ENCODE measurements at regions not wholly inside any gene's neighbourhood (a gene's known extent, or its start where the extent isn't known, plus 50 kb on each side); places are given as distances from the start of the nearest gene placed in this dataset.

DNA sequence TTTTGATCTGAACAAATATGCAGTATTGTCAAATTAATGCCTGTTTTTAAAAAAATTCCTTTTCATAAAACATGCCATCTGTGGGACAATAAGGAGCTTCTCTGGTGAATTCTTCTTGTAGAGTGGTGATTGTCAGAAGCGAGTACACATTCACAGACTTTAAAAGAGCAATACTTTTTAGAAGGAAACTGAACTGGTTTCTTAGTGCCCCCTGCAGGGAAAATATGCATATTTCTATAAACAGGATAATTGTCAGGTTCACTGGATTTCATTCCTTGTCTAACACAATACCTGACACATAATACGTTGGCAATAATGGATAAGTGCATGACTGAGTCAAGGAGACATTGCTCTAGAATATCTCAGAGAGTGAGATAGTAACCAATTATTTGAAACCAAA lies 133.7 kb downstream of the KIF4B start:
- TF ChIP-seq EZH2 (IDR thresholded peaks at IDR 0.05; ENCODE audit: insufficient read depth, low read length): no peak
- TF ChIP-seq, protein P1, sequence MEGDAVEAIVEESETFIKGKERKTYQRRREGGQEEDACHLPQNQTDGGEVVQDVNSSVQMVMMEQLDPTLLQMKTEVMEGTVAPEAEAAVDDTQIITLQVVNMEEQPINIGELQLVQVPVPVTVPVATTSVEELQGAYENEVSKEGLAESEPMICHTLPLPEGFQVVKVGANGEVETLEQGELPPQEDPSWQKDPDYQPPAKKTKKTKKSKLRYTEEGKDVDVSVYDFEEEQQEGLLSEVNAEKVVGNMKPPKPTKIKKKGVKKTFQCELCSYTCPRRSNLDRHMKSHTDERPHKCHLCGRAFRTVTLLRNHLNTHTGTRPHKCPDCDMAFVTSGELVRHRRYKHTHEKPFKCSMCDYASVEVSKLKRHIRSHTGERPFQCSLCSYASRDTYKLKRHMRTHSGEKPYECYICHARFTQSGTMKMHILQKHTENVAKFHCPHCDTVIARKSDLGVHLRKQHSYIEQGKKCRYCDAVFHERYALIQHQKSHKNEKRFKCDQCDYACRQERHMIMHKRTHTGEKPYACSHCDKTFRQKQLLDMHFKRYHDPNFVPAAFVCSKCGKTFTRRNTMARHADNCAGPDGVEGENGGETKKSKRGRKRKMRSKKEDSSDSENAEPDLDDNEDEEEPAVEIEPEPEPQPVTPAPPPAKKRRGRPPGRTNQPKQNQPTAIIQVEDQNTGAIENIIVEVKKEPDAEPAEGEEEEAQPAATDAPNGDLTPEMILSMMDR (IDR thresholded peaks at IDR 0.05; ENCODE audit: insufficient read depth, low read depth, low read length): peak; percentile 19

Data from astrocyte (in vitro differentiated cells and primary cell).